Neuronal stem cell (in vitro differentiated cells): ENCODE measurements at regions not wholly inside any gene's neighbourhood (a gene's known extent, or its start where the extent isn't known, plus 50 kb on each side); places are given as distances from the start of the nearest gene placed in this dataset.

Source experiments
- DNase-seq: peaks from one replicate; pipeline ENCODE4 v3.0.0-alpha.2; 2013; ENCODE audit warnings: low spot score
- H2AFZ ChIP-seq: one replicate; pipeline ENCODE4 v1.6.1; 2013; ENCODE audit warnings: mild to moderate bottlenecking, low read length, inconsistent platforms
- H2AK5ac ChIP-seq: 2 replicates; pipeline ENCODE4 v1.6.1; 2013; ENCODE audit warnings: low read depth, mild to moderate bottlenecking, inconsistent platforms, low read length, moderate library complexity, mixed read lengths
- H2BK120ac ChIP-seq: 2 replicates; pipeline ENCODE4 v1.6.1; 2013; ENCODE audit warnings: low read depth, mild to moderate bottlenecking, inconsistent platforms, low read length, moderate library complexity, mixed read lengths
- H2BK12ac ChIP-seq: one replicate; pipeline ENCODE4 v1.6.1; 2013; ENCODE audit warnings: low read length, inconsistent platforms
- H2BK15ac ChIP-seq: 2 replicates; pipeline ENCODE4 v1.6.1; 2013; ENCODE audit warnings: mild to moderate bottlenecking, low read length, inconsistent platforms, mixed read lengths
- H2BK5ac ChIP-seq: one replicate; pipeline ENCODE4 v1.6.1; 2013; ENCODE audit warnings: inconsistent platforms, mild to moderate bottlenecking, low read length, moderate library complexity
- H3K14ac ChIP-seq: one replicate; pipeline ENCODE4 v1.6.1; 2013; ENCODE audit warnings: low read length, inconsistent platforms
- H3K18ac ChIP-seq: 2 replicates; pipeline ENCODE4 v1.6.1; 2013; ENCODE audit warnings: low read length, inconsistent platforms
- H3K23ac ChIP-seq: 2 replicates; pipeline ENCODE4 v1.6.1; 2013; ENCODE audit warnings: low read depth, mild to moderate bottlenecking, mixed read lengths, low read length, inconsistent platforms; ENCODE audit not compliant: poor library complexity
- H3K27ac ChIP-seq: replicated peaks from 3 replicates; pipeline ENCODE4 v1.5.1; 2013; ENCODE audit warnings: low read length, inconsistent platforms
- H3K27me3 ChIP-seq, 3 experiments: 2 replicates each; pipeline ENCODE4 v1.6.1; 2013; ENCODE audit warnings: low read length in 3 of 3, mild to moderate bottlenecking in 2 of 3, inconsistent platforms in 1 of 3, low read depth in 1 of 3, mixed read lengths in 1 of 3, moderate library complexity in 1 of 3; ENCODE audit not compliant: control insufficient read depth in 3 of 3, insufficient read depth in 3 of 3
- H3K36me3 ChIP-seq, 2 donors: replicated peaks in 1 of 2; 2 replicates each; pipeline ENCODE4 v1.6.1; 2013; ENCODE audit warnings: low read length in 2 of 2; ENCODE audit not compliant: control insufficient read depth in 2 of 2, insufficient read depth in 2 of 2
- H3K4ac ChIP-seq: 2 replicates; pipeline ENCODE4 v1.6.1; 2013; ENCODE audit warnings: inconsistent platforms, mild to moderate bottlenecking, low read length, moderate library complexity
- H3K4me1 ChIP-seq, 2 donors: 1 replicate in 1 of 2; 2 replicates in 1 of 2; pipeline ENCODE4 v1.6.1; 2013; ENCODE audit warnings: low read length in 2 of 2, low read depth in 1 of 2; ENCODE audit not compliant: control insufficient read depth in 2 of 2, insufficient read depth in 1 of 2
- H3K4me2 ChIP-seq: one replicate; pipeline ENCODE4 v1.6.1; 2013; ENCODE audit warnings: mild to moderate bottlenecking, low read length, inconsistent platforms; ENCODE audit not compliant: insufficient read depth, poor library complexity, severe bottlenecking
- H3K4me3 ChIP-seq, 2 donors: 2 replicates each; pipeline ENCODE4 v1.5.1; 2013; ENCODE audit warnings: low read length in 2 of 2, mild to moderate bottlenecking in 2 of 2, inconsistent platforms in 1 of 2, moderate library complexity in 1 of 2
- H3K79me1 ChIP-seq: one replicate; pipeline ENCODE4 v1.6.1; 2013; ENCODE audit warnings: low read depth, mild to moderate bottlenecking, inconsistent platforms, low read length, moderate library complexity
- H3K9ac ChIP-seq: one replicate; pipeline ENCODE4 v1.6.1; 2013; ENCODE audit warnings: mild to moderate bottlenecking, low read depth, low read length, inconsistent platforms; ENCODE audit not compliant: poor library complexity
- H3K9me3 ChIP-seq, 2 donors: replicated peaks in 1 of 2; 2 replicates each; pipeline versions ENCODE3 to v1.6.1; 2013; ENCODE audit warnings: low read length in 2 of 2, mild to moderate bottlenecking in 2 of 2, inconsistent platforms in 1 of 2, low read depth in 1 of 2, mixed read lengths in 1 of 2, moderate library complexity in 1 of 2; ENCODE audit not compliant: control insufficient read depth in 2 of 2, insufficient read depth in 1 of 2
- H4K8ac ChIP-seq: one replicate; pipeline ENCODE4 v1.6.1; 2013; ENCODE audit warnings: low read depth, mild to moderate bottlenecking, inconsistent platforms, low read length, moderate library complexity
- H4K91ac ChIP-seq: one replicate; pipeline ENCODE4 v1.6.1; 2013; ENCODE audit warnings: low read length, low read depth, mild to moderate bottlenecking, inconsistent platforms; ENCODE audit not compliant: poor library complexity
- WGBS, 2 donors: extraction: QIAGEN DNeasy Blood & Tissue Kit; methylation state at CpG; one replicate each; pipeline ENCODE4 v1.1.7; 2013; ENCODE audit warnings: missing lambda C conversion rate in 2 of 2, mixed read lengths in 1 of 2; ENCODE audit not compliant: insufficient read length in 2 of 2, insufficient replicate concordance in 1 of 2; ENCODE audit errors: extremely low coverage in 2 of 2; 5-methylcytosine and 5-hydroxymethylcytosine counted together

- no peak overlapping the region for H2BK15ac ChIP-seq
- H3K36me3 ChIP-seq, result no peaks in the 10 kb centered on the region
- H3K27ac ChIP-seq, result no peak overlapping the region
- no peak overlapping the region for H2BK5ac ChIP-seq
- no peak overlapping the region for H3K4ac ChIP-seq
- H3K4me3 ChIP-seq, result no peak overlapping the region
- DNase-seq, result no peak
- H3K14ac ChIP-seq, result no peak overlapping the region
- no peak overlapping the region for H2BK12ac ChIP-seq
- H3K79me1 ChIP-seq, result no peaks in the 10 kb centered on the region
- no peak overlapping the region for H4K8ac ChIP-seq
- H2BK120ac ChIP-seq, result no peak overlapping the region
- H3K4me2 ChIP-seq, result no peak overlapping the region
- no peak overlapping the region for H2AK5ac ChIP-seq
- 100% methylated on average over 1 of the region's 3 CpGs; no CpG with 5 or more reads in 1 of the 2 donors for WGBS, 2 donors
- no peak overlapping the region for H3K18ac ChIP-seq
- no peak overlapping the region for H4K91ac ChIP-seq
- H2AFZ ChIP-seq, result no peak overlapping the region
- peaks cover 0 to 3% of the 10 kb centered on the region in 2 donors for H3K9me3 ChIP-seq
- H3K23ac ChIP-seq, result no peak overlapping the region
- H3K9ac ChIP-seq, result no peak overlapping the region
- H3K4me1 ChIP-seq, result peaks cover 0 to 6% of the 10 kb centered on the region in 2 donors
- no peaks in the 10 kb centered on the region for H3K27me3 ChIP-seq
Measured at GRCh38 chr4:167431371-167431770, 197.1 kb upstream of the SPOCK3 start.

- Histone ChIP-seq H2BK5ac (no peak overlapping the region), H4K91ac (no peak overlapping the region), H3K9me3 (peaks cover 0 to 3% of the 10 kb centered on the region in 2 donors), H2BK120ac (no peak overlapping the region), H3K4me3 (no peak overlapping the region), H2AFZ (no peak overlapping the region), H4K8ac (no peak overlapping the region), H2AK5ac (no peak overlapping the region), H3K4ac (no peak overlapping the region), H3K36me3 (no peaks in the 10 kb centered on the region), H3K79me1 (no peaks in the 10 kb centered on the region), H3K27ac (no peak overlapping the region), H3K23ac (no peak overlapping the region), H3K27me3 (no peaks in the 10 kb centered on the region), H3K4me1 (no peaks in the 10 kb centered on the region), H3K14ac (no peak overlapping the region), H3K9ac (no peak overlapping the region), H3K18ac (no peak overlapping the region), H2BK12ac (no peak overlapping the region), H3K4me2 (no peak overlapping the region), H2BK15ac (no peak overlapping the region)
- no CpG with 5 or more reads among the region's 3 CpGs for WGBS, 2 donors
- DNase-seq, result no peak
Measured at GRCh38 chr4:167435786-167436185, 201.5 kb upstream of the SPOCK3 start.

GRCh38 chr4:167443841-167444240 is 209.5 kb upstream of the SPOCK3 start:
- H3K79me1 ChIP-seq, result no peaks in the 10 kb centered on the region
- H4K91ac ChIP-seq, result no peak overlapping the region
- no peaks in the 10 kb centered on the region for H3K36me3 ChIP-seq
- no peak overlapping the region for H2BK12ac ChIP-seq
- no peak for DNase-seq
- no peak overlapping the region for H3K9ac ChIP-seq
- H3K4me3 ChIP-seq, result no peak overlapping the region
- no peak overlapping the region for H2BK5ac ChIP-seq
- H2BK120ac ChIP-seq, result no peak overlapping the region
- H2BK15ac ChIP-seq, result no peak overlapping the region
- no peaks in the 10 kb centered on the region for H3K9me3 ChIP-seq
- no peak overlapping the region for H3K4ac ChIP-seq
- no peak overlapping the region for H3K14ac ChIP-seq
- H3K4me1 ChIP-seq, result no peaks in the 10 kb centered on the region
- H2AFZ ChIP-seq, result no peak overlapping the region
- no peak overlapping the region for H3K27ac ChIP-seq
- H4K8ac ChIP-seq, result no peak overlapping the region
- H3K23ac ChIP-seq, result no peak overlapping the region
- no peaks in the 10 kb centered on the region for H3K27me3 ChIP-seq
- H3K18ac ChIP-seq, result no peak overlapping the region
- no peak overlapping the region for H2AK5ac ChIP-seq
- H3K4me2 ChIP-seq, result no peak overlapping the region
- 100% methylated on average over 1 of the region's 2 CpGs; no CpG with 5 or more reads in 1 of the 2 donors for WGBS, 2 donors

- WGBS, 2 donors, result no CpG with 5 or more reads among the region's 3 CpGs
Measured at GRCh38 chr4:167452922-167453430, 218.7 kb upstream of the SPOCK3 start.

More at GRCh38 chr4:167452922-167453430, 218.7 kb upstream of the SPOCK3 start:
- Histone ChIP-seq H3K4ac (no peak overlapping the region), H4K8ac (no peak overlapping the region), H3K23ac (no peak overlapping the region), H3K27ac (no peak overlapping the region), H3K79me1 (no peaks in the 10 kb centered on the region), H3K14ac (no peak overlapping the region), H4K91ac (no peak overlapping the region), H2BK12ac (no peak overlapping the region), H3K4me3 (no peak overlapping the region), H2AK5ac (no peak overlapping the region), H2BK5ac (no peak overlapping the region), H3K4me1 (no peaks in the 10 kb centered on the region), H2BK15ac (no peak overlapping the region), H2AFZ (no peak overlapping the region), H3K36me3 (no peaks in the 10 kb centered on the region), H3K27me3 (no peaks in the 10 kb centered on the region), H3K18ac (no peak overlapping the region), H3K9ac (no peak overlapping the region), H3K9me3 (no peaks in the 10 kb centered on the region), H3K4me2 (no peak overlapping the region), H2BK120ac (no peak overlapping the region)
- no peak for DNase-seq
